B cell (primary cell): ENCODE measurements at regions not wholly inside any gene's neighbourhood (a gene's known extent, or its start where the extent isn't known, plus 50 kb on each side); places are given as distances from the start of the nearest gene placed in this dataset.

Experiments
- ATAC-seq: fragments of 200-7000 bp; cut with Tn5 transposase; one replicate; pipeline ENCODE4 v1.10.0; 2021; ENCODE audit warnings: low read depth, mild to moderate bottlenecking, moderate number of reproducible peaks, moderate library complexity
- CTCF ChIA-PET: fragments of 350-600 bp; sonication (Branson Sonifier 250); formaldehyde crosslinking; loops from one replicate; lab custom pipeline; 2021; ENCODE audit warnings: antibody characterized with exemption, inconsistent platforms; lab: Charles Lee
- POLR2A ChIA-PET: fragments of 350-600 bp; sonication (Branson Sonifier 250); formaldehyde crosslinking; loops from one replicate; lab custom pipeline; 2021; ENCODE audit warnings: antibody characterized with exemption; lab: Charles Lee
- DNase-seq: peaks from one replicate; pipeline ENCODE4 v3.0.0; 2013
- H2AFZ ChIP-seq: 2 replicates; pipeline ENCODE4 v1.6.1; 2012; ENCODE audit warnings: mild to moderate bottlenecking, low read depth, low read length; ENCODE audit not compliant: insufficient read depth, poor library complexity, severe bottlenecking
- H3K27ac ChIP-seq, 2 donors: 1 replicate in 1 of 2; 2 replicates in 1 of 2; pipeline ENCODE4 v1.5.1; 2012 to 2013; ENCODE audit warnings: low read length in 2 of 2, mild to moderate bottlenecking in 2 of 2, moderate library complexity in 1 of 2
- H3K27me3 ChIP-seq, 4 experiments: fragments of 200-600 bp in 1 of 4; sonication (generic) in 1 of 4; replicated peaks in 1 of 4; 1 replicate in 2 of 4; 2 replicates in 2 of 4; pipeline versions ENCODE4 v1.6.1 to v1.7.0; 2013 to 2016; ENCODE audit warnings: low read length in 3 of 4, mild to moderate bottlenecking in 2 of 4, mixed read lengths in 1 of 4, moderate library complexity in 1 of 4; ENCODE audit not compliant: insufficient read depth in 4 of 4, control insufficient read depth in 3 of 4; ENCODE audit errors: control extremely low read depth in 1 of 4
- H3K36me3 ChIP-seq, 2 experiments: replicated peaks in 1 of 2; 1 replicate in 1 of 2; 2 replicates in 1 of 2; pipeline versions ENCODE4 v1.6.1 to v1.7.1; 2013; ENCODE audit warnings: low read length in 1 of 2; ENCODE audit not compliant: insufficient read depth in 2 of 2, control insufficient read depth in 1 of 2; ENCODE audit errors: control extremely low read depth in 1 of 2, extremely low read depth in 1 of 2
- H3K4me1 ChIP-seq, 2 donors: fragments of 200-600 bp in 1 of 2; sonication (generic) in 1 of 2; 1 replicate in 1 of 2; 2 replicates in 1 of 2; pipeline versions ENCODE4 v1.5.1 to v1.6.1; 2013 to 2017; ENCODE audit warnings: low read length in 2 of 2; ENCODE audit not compliant: control insufficient read depth in 2 of 2, insufficient read depth in 2 of 2
- H3K4me2 ChIP-seq: replicated peaks from 2 replicates; pipeline ENCODE3; 2012; ENCODE audit warnings: mild to moderate bottlenecking, low read depth, low read length; ENCODE audit not compliant: poor library complexity, severe bottlenecking
- H3K4me3 ChIP-seq, 5 experiments: fragments of 200-600 bp in 1 of 5; sonication (generic) in 1 of 5; 1 replicate in 3 of 5; 2 replicates in 2 of 5; pipeline versions ENCODE4 v1.5.1 to v1.7.0; 2011 to 2016; ENCODE audit warnings: low read length in 4 of 5, mild to moderate bottlenecking in 4 of 5, low read depth in 2 of 5, control low read depth in 1 of 5, moderate library complexity in 1 of 5; ENCODE audit not compliant: insufficient read depth in 1 of 5; ENCODE audit errors: control extremely low read depth in 1 of 5, extremely low read depth in 1 of 5
- H3K79me2 ChIP-seq: fragments of 200-600 bp; sonication (generic); one replicate; pipeline ENCODE4 v1.6.0; 2016; ENCODE audit warnings: low read length; ENCODE audit not compliant: control insufficient read depth, insufficient read depth
- H3K9ac ChIP-seq: fragments of 200-600 bp; sonication (generic); 2 replicates; pipeline ENCODE4 v1.6.1; 2017; ENCODE audit warnings: mild to moderate bottlenecking, low read length, moderate library complexity
- H3K9me3 ChIP-seq, 3 donors: one replicate each; pipeline versions ENCODE4 v1.6.1 to v1.7.1; 2013; ENCODE audit warnings: low read length in 2 of 3; ENCODE audit not compliant: control insufficient read depth in 2 of 3, insufficient read depth in 1 of 3; ENCODE audit errors: control extremely low read depth in 1 of 3
- H4K20me1 ChIP-seq: 2 replicates; pipeline ENCODE4 v1.6.0; 2012; ENCODE audit warnings: mild to moderate bottlenecking, low read length; ENCODE audit not compliant: insufficient read depth, control insufficient read depth, poor library complexity, severe bottlenecking
- H3K27ac Mint-ChIP-seq: one replicate; pipeline ENCODE4 v1.8.0; 2021; ENCODE audit warnings: mixed read lengths
- H3K27me3 Mint-ChIP-seq: one replicate; pipeline ENCODE4 v1.8.0; 2021; ENCODE audit warnings: mixed read lengths
- H3K4me1 Mint-ChIP-seq: one replicate; pipeline ENCODE4 v1.8.0; 2021; ENCODE audit warnings: mixed read lengths
- H3K4me3 Mint-ChIP-seq: one replicate; pipeline ENCODE4 v1.8.0; 2021; ENCODE audit warnings: mixed read lengths
- H3K9me3 Mint-ChIP-seq: one replicate; pipeline ENCODE4 v1.8.0; 2022; ENCODE audit warnings: mixed read lengths; ENCODE audit not compliant: insufficient read depth
- EZH2 ChIP-seq: IDR thresholded peaks from 2 replicates; pipeline ENCODE4 v1.6.1; 2012; ENCODE audit warnings: borderline replicate concordance, low read depth, mild to moderate bottlenecking, moderate library complexity, low read length; ENCODE audit not compliant: insufficient read depth, poor library complexity, severe bottlenecking
- WGBS: methylation state at CpG from one replicate; pipeline ENCODE4 v1.1.5; 2013; ENCODE audit warnings: missing lambda C conversion rate; ENCODE audit not compliant: insufficient coverage; 5-methylcytosine and 5-hydroxymethylcytosine counted together
- intact Hi-C: fragments of 100-400 bp; cut with micrococcal nuclease; formaldehyde crosslinking; loops from one replicate; pipeline ENCODE4 v1.10.0; 2022
- TF ChIP-seq, protein P1 (sequence below): fragments of 200-600 bp; IDR thresholded peaks from one replicate; pipeline ENCODE4 v1.8.0; 2022; ENCODE audit warnings: antibody characterized with exemption, mild to moderate bottlenecking

DNA sequence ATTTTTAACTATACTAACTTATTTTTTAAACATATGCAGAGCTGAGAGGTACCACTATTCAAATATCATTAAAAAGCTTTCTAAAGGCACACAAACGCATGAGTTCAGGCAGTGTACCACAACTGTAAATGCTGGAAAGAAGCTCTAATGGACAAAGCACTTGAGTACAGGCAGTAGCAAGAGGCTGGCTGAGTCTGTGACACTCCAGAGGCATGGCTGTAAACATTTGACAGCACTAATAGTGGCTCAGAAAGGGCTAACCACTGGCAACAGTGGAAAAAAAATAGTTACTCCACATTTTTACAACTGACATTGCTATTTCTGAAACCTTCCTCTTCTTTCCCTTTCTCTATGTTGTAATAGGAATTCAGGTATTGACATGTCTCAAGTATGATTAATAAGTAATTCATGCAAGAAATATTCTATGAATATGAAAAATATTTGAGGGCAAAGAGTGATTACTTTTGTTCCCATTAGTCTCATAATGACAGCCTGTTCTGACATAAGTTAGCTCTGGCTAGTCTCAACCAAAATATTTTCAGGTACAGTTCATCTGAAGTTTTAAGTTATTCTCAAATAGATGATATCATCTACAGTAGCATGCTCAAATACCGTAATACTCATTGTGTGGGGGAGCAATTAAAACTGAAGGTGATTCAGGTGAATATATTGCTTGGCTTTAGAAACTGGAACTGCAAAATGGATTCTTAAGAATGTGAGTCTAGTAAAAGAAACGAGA lies 324.0 kb upstream of the POT1 start:
- Histone ChIP-seq H3K9ac (no peak overlapping the region), H3K79me2 (no peaks in the 10 kb centered on the region), H3K36me3 (no peaks in the 10 kb centered on the region), H4K20me1 (no peaks in the 10 kb centered on the region), H3K4me3 (no peak overlapping the region), H3K4me1 (no peaks in the 10 kb centered on the region), H2AFZ (no peak overlapping the region), H3K27ac (no peak overlapping the region), H3K9me3 (no peaks in the 10 kb centered on the region), H3K27me3 (no peaks in the 10 kb centered on the region), H3K4me2 (no peak overlapping the region)
- Mint-ChIP-seq H3K4me3 (no peak overlapping the region), H3K9me3 (no peaks in the 10 kb centered on the region), H3K27ac (no peak overlapping the region), H3K27me3 (no peaks in the 10 kb centered on the region), H3K4me1 (no peaks in the 10 kb centered on the region)
- POLR2A ChIA-PET, result no interaction called here
- CTCF ChIA-PET, result no interaction called here
- 90% methylated on average over 1 of the region's 3 CpGs for WGBS
- intact Hi-C loops, result no loop called here
- ATAC-seq (no peak), DNase-seq (no peak)
- TF ChIP-seq EZH2, result no peak
- TF ChIP-seq, protein P1, sequence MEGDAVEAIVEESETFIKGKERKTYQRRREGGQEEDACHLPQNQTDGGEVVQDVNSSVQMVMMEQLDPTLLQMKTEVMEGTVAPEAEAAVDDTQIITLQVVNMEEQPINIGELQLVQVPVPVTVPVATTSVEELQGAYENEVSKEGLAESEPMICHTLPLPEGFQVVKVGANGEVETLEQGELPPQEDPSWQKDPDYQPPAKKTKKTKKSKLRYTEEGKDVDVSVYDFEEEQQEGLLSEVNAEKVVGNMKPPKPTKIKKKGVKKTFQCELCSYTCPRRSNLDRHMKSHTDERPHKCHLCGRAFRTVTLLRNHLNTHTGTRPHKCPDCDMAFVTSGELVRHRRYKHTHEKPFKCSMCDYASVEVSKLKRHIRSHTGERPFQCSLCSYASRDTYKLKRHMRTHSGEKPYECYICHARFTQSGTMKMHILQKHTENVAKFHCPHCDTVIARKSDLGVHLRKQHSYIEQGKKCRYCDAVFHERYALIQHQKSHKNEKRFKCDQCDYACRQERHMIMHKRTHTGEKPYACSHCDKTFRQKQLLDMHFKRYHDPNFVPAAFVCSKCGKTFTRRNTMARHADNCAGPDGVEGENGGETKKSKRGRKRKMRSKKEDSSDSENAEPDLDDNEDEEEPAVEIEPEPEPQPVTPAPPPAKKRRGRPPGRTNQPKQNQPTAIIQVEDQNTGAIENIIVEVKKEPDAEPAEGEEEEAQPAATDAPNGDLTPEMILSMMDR, result no peak

GRCh38 chr7:125247514-125248098 lies 318.0 kb upstream of the POT1 start:
- intact Hi-C loops, result no loop called here
- H3K27me3 ChIP-seq, result no peaks in the 10 kb centered on the region
- H3K4me3 ChIP-seq, result no peak overlapping the region
- no peaks in the 10 kb centered on the region for H3K4me1 ChIP-seq
- DNase-seq (no peak), ATAC-seq (no peak)
- Mint-ChIP-seq H3K27me3 (no peaks in the 10 kb centered on the region), H3K4me1 (no peaks in the 10 kb centered on the region), H3K9me3 (peaks cover 3% of the 10 kb centered on the region), H3K4me3 (no peak overlapping the region), H3K27ac (no peak overlapping the region)
- TF ChIP-seq EZH2, result no peak
- TF ChIP-seq, protein P1, result no peak
- H4K20me1 ChIP-seq, result no peaks in the 10 kb centered on the region
- H3K4me2 ChIP-seq, result no peak overlapping the region
- CTCF ChIA-PET, result no interaction called here
- no peaks in the 10 kb centered on the region for H3K79me2 ChIP-seq
- no peak overlapping the region for H3K9ac ChIP-seq
- H3K27ac ChIP-seq, result no peak overlapping the region
- POLR2A ChIA-PET, result no interaction called here
- H3K36me3 ChIP-seq, result no peaks in the 10 kb centered on the region
- H3K9me3 ChIP-seq, result peaks cover 0 to 3% (median 0%) of the 10 kb centered on the region in 3 donors
- no peak overlapping the region for H2AFZ ChIP-seq
- 83% methylated on average over 1 of the region's 1 CpG for WGBS
